Psoas muscle (tissue), 7 donors: ENCODE measurements at regions not wholly inside any gene's neighbourhood (a gene's known extent, or its start where the extent isn't known, plus 50 kb on each side); places are given as distances from the start of the nearest gene placed in this dataset.

ENCODE experiments used
- ATAC-seq, 4 donors: fragments of 200-7000 bp; cut with Tn5 transposase; one replicate each; pipeline ENCODE4 v1.9.1; 2020; ENCODE audit warnings: moderate library complexity in 3 of 4, mild to moderate bottlenecking in 2 of 4
- DNase-seq, 2 donors: peaks; one replicate each; pipeline ENCODE4 v3.0.0-alpha.2; 2020
- H3K27ac ChIP-seq: fragments of 200-600 bp; one replicate; pipeline ENCODE4 v1.8.0; 2022
- H3K27me3 ChIP-seq, 3 donors: fragments of 200-600 bp in 1 of 3; one replicate each; pipeline versions ENCODE4 v1.6.1 to v1.8.0; 2013 to 2022; ENCODE audit warnings: low read length in 2 of 3, mild to moderate bottlenecking in 2 of 3, moderate library complexity in 1 of 3; ENCODE audit not compliant: insufficient read depth in 3 of 3
- H3K36me3 ChIP-seq, 2 donors: fragments of 200-600 bp in 1 of 2; one replicate each; pipeline versions ENCODE4 v1.6.1 to v1.8.0; 2013 to 2022; ENCODE audit warnings: low read depth in 1 of 2, mild to moderate bottlenecking in 1 of 2, moderate library complexity in 1 of 2; ENCODE audit not compliant: insufficient read depth in 1 of 2
- H3K4me1 ChIP-seq: fragments of 200-600 bp; one replicate; pipeline ENCODE4 v1.8.0; 2022
- H3K4me3 ChIP-seq: fragments of 200-600 bp; one replicate; pipeline ENCODE4 v1.8.0; 2022; ENCODE audit warnings: mild to moderate bottlenecking
- H3K9me3 ChIP-seq: fragments of 200-600 bp; one replicate; pipeline ENCODE4 v1.8.0; 2022
- WGBS, 3 donors: extraction: QIAGEN DNeasy Blood & Tissue Kit; methylation state at CpG; one replicate each; pipeline versions ENCODE4 v1.1.6 to v1.1.7; 2013; 5-methylcytosine and 5-hydroxymethylcytosine counted together
- intact Hi-C, 2 donors: fragments of 100-400 bp; cut with DNase I; formaldehyde crosslinking; loops; one replicate each; pipeline versions ENCODE4 v1.11.0 to v1.14.2; 2022
- TF ChIP-seq, protein P1 (sequence below): fragments of 200-600 bp; IDR thresholded peaks from one replicate; pipeline ENCODE4 v1.8.0; 2022; ENCODE audit warnings: antibody characterized with exemption
- donor health status: healthy with polysubstance abuse.
- donor health status: DM: no; HTN: no; CAD: no; lungs with moderate emphysema.
- donor health status: Bipolar disorder and iron deficiency.
- donor health status: healthy.
- donor health status: DM: yes; HTN: yes; CAD: no.
- donor health status: DM: no; HTN: no; CAD: no.
- donor health status: DM: yes; HTN: yes; CAD: no.

DNA sequence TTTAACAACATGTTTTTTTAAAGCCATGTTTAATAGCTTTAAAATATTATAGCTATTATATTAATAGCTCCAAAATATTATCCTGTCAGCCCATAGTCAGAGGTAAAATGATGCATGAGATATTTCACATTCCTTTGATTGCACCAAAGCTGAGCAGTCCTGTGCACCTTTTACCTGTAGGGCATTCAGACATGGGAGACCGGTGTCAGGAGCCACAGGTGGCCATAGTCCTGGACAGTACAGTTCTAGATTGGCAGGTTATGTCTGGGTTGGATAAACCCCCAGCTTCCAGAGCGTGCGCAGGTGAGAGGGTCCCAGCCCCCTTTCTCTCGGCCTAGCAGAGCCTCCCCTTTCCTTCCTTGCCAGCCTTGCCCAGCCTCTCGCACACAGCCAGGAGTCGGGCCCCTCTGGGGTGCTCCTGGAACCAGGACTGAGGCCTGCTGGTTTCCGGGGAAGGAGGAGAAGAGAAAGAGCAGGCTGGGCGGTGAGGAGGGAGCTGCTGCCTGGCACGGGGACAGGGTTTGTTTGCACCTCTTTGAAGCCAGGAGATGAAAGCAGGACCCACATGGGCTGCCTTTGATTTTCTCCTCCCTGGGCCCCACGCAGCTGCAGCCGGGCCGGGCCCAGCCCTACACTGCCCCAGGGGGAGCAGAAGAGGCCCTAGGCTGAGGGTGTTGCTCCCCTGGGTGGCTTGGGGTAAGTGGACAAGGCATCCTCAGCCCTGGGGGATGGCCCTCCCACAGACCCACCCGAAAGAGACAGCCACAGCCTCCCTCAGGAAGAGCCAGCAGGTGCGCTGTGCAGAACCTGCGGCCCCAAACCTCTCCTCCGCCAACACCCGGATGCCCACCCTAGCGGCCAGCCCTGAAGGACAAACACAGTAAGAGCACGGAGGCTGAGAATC, 75.2 kb upstream of the TARDBP start:
- DNase-seq (no peak), ATAC-seq (no peak)
- intact Hi-C loops, result no loop called here

DNA sequence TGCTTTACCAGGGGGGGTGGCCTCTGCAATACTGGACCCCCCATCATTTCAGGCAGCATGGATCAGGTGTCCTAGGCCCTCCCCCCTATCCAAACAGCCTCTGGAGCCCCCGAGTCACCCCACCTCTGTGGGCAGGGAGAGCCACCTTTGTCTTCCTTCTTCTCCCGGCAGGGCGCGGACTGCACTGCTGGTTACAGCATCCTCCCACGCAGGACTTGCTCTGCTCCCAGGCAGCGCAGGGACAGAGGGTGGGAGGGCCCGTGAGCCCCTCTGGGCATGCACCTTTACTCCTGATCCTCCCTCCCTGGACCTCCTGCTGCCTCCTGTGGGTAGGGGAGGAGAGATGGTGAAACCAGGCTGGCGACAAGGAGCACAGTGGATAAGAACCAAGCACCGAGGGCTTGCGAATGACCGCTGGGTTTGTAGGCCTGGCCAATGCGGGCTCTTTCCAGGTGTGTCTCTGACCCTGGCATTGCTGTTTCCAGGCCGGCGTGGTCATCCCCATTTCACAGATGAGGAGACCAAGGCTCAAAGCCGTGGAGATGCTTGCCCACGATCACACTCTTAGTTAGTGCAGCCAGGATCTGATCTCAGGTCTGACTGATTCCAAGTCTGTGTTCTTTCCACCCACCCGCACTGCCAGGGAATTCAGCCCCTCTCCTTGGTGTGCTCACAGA, 73.6 kb upstream of the TARDBP start:
- 90 to 96% (median 92%) methylated on average over 17 of the region's 17 CpGs for WGBS, 3 donors
- Histone ChIP-seq H3K9me3 (no peaks in the 10 kb centered on the region), H3K27me3 (no peaks in the 10 kb centered on the region), H3K4me3 (no peak overlapping the region), H3K27ac (no peak overlapping the region), H3K36me3 (no peaks in the 10 kb centered on the region), H3K4me1 (peaks cover 9% of the 10 kb centered on the region)
- no peak for DNase-seq
- TF ChIP-seq, protein P1, sequence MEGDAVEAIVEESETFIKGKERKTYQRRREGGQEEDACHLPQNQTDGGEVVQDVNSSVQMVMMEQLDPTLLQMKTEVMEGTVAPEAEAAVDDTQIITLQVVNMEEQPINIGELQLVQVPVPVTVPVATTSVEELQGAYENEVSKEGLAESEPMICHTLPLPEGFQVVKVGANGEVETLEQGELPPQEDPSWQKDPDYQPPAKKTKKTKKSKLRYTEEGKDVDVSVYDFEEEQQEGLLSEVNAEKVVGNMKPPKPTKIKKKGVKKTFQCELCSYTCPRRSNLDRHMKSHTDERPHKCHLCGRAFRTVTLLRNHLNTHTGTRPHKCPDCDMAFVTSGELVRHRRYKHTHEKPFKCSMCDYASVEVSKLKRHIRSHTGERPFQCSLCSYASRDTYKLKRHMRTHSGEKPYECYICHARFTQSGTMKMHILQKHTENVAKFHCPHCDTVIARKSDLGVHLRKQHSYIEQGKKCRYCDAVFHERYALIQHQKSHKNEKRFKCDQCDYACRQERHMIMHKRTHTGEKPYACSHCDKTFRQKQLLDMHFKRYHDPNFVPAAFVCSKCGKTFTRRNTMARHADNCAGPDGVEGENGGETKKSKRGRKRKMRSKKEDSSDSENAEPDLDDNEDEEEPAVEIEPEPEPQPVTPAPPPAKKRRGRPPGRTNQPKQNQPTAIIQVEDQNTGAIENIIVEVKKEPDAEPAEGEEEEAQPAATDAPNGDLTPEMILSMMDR, result no peak
- no peak for ATAC-seq
- intact Hi-C loops, result no loop called here

More for the DNA sequence above, 75.2 kb upstream of the TARDBP start:
- Histone ChIP-seq H3K36me3 (no peaks in the 10 kb centered on the region), H3K4me3 (no peak overlapping the region), H3K27ac (no peak overlapping the region), H3K4me1 (peaks cover 7% of the 10 kb centered on the region), H3K27me3 (no peaks in the 10 kb centered on the region), H3K9me3 (no peaks in the 10 kb centered on the region)
- 77 to 85% (median 79%) methylated on average over 19 of the region's 19 CpGs for WGBS, 3 donors
- TF ChIP-seq, protein P1, result no peak

DNA sequence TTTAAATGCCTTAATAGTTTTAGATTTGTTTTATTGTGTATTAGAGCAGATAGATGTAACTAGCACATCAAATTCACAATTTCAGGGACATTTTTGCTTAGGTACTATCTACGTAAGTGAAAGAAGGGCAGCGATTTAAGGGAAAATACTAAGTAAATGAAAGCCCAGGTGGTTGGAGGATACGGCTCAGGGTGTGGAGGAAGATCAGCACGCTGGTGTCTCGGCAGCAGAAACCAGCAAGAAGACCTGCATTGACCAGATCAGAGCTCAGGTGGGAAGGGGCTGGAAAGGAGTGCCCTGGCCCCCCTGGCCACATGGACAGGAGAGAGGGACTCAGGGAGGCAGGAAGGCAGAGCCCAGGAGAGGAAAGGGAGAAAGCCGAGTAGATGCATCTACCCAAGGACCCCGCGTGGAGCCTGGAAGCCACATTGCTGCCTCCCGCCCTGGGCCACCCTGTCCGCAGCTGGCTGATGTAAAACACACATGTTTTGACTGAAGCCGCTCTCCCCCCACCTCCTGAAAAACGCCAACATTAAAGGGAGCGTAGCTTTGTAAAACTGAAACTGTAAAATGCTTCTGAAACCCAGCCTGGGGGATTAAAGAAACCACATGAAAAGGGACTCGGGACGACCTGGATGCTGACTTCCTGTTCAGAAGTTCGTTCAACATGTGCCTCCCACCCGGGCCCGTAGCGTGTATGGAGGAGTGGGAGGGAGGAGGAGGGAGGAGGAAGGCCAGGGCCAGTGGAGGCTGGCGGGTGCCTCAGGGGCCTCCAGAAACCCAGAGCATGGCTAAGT, 72.6 kb upstream of the TARDBP start:
- Histone ChIP-seq H3K36me3 (no peaks in the 10 kb centered on the region), H3K27ac (no peak overlapping the region), H3K27me3 (no peaks in the 10 kb centered on the region), H3K9me3 (no peaks in the 10 kb centered on the region), H3K4me1 (peaks cover 16% of the 10 kb centered on the region), H3K4me3 (no peak overlapping the region)
- TF ChIP-seq, protein P1, result no peak
- 55 to 62% (median 60%) methylated on average over 19 to 20 of the region's 20 CpGs for WGBS, 3 donors
- no peak for DNase-seq
- intact Hi-C loops, result no loop called here
- no peak for ATAC-seq

DNA sequence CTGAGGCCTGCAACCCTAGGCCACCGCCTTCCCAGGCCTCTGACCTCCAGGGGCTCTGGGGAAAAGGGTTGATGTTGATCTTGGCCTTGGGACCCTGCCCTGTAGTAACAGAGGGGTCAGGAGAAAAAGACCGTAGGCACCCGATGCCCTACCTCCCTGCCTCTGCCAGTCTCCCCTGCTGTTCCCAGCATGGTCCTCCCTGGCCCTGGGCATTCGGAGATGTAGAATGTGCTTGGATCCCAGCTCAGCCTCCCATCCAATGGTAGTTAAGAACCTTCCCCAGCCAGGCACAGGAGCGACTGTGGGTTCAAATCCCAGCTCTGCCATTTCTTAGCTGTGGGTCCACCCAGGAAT, 72.0 kb upstream of the TARDBP start:
- H3K4me3 ChIP-seq, result no peak overlapping the region
- intact Hi-C loops, result no loop called here
- ATAC-seq, result no peak

More for the DNA sequence above, 72.0 kb upstream of the TARDBP start:
- Histone ChIP-seq H3K27me3 (no peaks in the 10 kb centered on the region), H3K9me3 (no peaks in the 10 kb centered on the region), H3K4me1 (peaks cover 16% of the 10 kb centered on the region), H3K27ac (no peak overlapping the region), H3K36me3 (no peaks in the 10 kb centered on the region)
- TF ChIP-seq, protein P1, result no peak
- WGBS, 3 donors, result 87 to 90% (median 89%) methylated on average over 5 of the region's 5 CpGs
- DNase-seq, result no peak
